Hepatocyte (in vitro differentiated cells): ENCODE measurements at regions not wholly inside any gene's neighbourhood (a gene's known extent, or its start where the extent isn't known, plus 50 kb on each side); places are given as distances from the start of the nearest gene placed in this dataset.

Source experiments
- DNase-seq: peaks from one replicate; pipeline ENCODE4 v3.0.0-alpha.2; 2016; ENCODE audit warnings: low spot score
- H2AFZ ChIP-seq: fragments of 200-600 bp; sonication (generic); 2 replicates; pipeline ENCODE4 v1.6.0; 2016; ENCODE audit warnings: antibody characterized with exemption, mild to moderate bottlenecking
- H3K27ac ChIP-seq: fragments of 200-600 bp; sonication (generic); 2 replicates; pipeline ENCODE4 v1.5.1; 2016; ENCODE audit warnings: mild to moderate bottlenecking
- H3K27me3 ChIP-seq: fragments of 200-600 bp; sonication (generic); 2 replicates; pipeline ENCODE4 v1.6.1; 2016
- H3K36me3 ChIP-seq: fragments of 200-600 bp; sonication (generic); replicated peaks from 2 replicates; pipeline ENCODE4 v1.5.1; 2016; ENCODE audit warnings: low read depth; ENCODE audit not compliant: insufficient read depth
- H3K4me1 ChIP-seq: fragments of 200-600 bp; sonication (generic); 2 replicates; pipeline ENCODE4 v1.5.1; 2016; ENCODE audit warnings: mild to moderate bottlenecking, moderate library complexity; ENCODE audit not compliant: insufficient read depth
- H3K4me2 ChIP-seq: fragments of 200-600 bp; sonication (generic); 2 replicates; pipeline ENCODE4 v1.6.0; 2016
- H3K4me3 ChIP-seq: fragments of 200-600 bp; sonication (generic); 2 replicates; pipeline ENCODE4 v1.5.1; 2016; ENCODE audit warnings: mild to moderate bottlenecking
- H3K79me2 ChIP-seq: fragments of 200-600 bp; sonication (generic); 2 replicates; pipeline ENCODE4 v1.6.0; 2017; ENCODE audit warnings: mild to moderate bottlenecking
- H3K9me2 ChIP-seq: fragments of 200-600 bp; sonication (generic); replicated peaks from 2 replicates; pipeline ENCODE4 v1.6.0; 2017; ENCODE audit warnings: mild to moderate bottlenecking; ENCODE audit not compliant: insufficient read depth
- H3K9me3 ChIP-seq: fragments of 200-600 bp; sonication (generic); 2 replicates; pipeline ENCODE4 v1.5.1; 2016; ENCODE audit warnings: low read depth, mild to moderate bottlenecking
- H4K20me1 ChIP-seq: fragments of 200-600 bp; sonication (generic); 2 replicates; pipeline ENCODE4 v1.6.0; 2016; ENCODE audit warnings: mild to moderate bottlenecking; ENCODE audit not compliant: insufficient read depth, poor library complexity, severe bottlenecking
- EZH2 ChIP-seq: fragments of 200-600 bp; sonication (generic); IDR thresholded peaks from 2 replicates; pipeline ENCODE4 v1.6.1; 2016; ENCODE audit warnings: antibody characterized with exemption, mild to moderate bottlenecking, borderline replicate concordance
- EZH2phosphoT487 ChIP-seq: fragments of 200-600 bp; sonication (generic); IDR thresholded peaks from one replicate; pipeline ENCODE4 v1.6.1; 2018; ENCODE audit warnings: antibody characterized with exemption, mild to moderate bottlenecking, low read depth, moderate library complexity; ENCODE audit not compliant: unreplicated experiment, severe bottlenecking
- WGBS: methylation state at CpG from one replicate; pipeline ENCODE4 v1.1.6; 2016; ENCODE audit warnings: low lambda C conversion rate; ENCODE audit errors: missing lambda C conversion rate; 5-methylcytosine and 5-hydroxymethylcytosine counted together
- TF ChIP-seq, protein P1 (sequence below): fragments of 200-600 bp; sonication (generic); IDR thresholded peaks from 2 replicates; pipeline ENCODE4 v1.5.1; 2016; ENCODE audit warnings: antibody characterized with exemption, mild to moderate bottlenecking; ENCODE audit not compliant: poor library complexity

DNA sequence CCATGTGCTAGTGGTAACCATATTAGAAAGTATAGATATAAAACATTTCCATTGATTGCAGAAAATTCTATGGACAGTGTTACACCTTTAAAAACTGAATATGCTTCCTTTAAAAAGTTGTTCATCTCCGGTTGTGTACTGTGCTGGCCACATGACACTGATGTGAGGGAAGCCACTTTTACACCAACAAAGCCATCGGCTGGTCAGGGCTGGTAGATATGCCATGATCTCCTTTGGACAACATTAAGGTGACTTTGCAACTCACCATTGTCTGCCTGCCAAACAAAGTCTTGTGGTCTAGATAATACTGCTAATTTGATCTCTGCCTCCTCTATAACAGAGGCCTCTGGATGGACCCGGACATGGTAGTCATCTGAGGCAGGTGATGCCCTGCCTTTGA lies 156.0 kb upstream of the RARB start:
- 90% methylated on average over 3 of the region's 3 CpGs for WGBS
- H4K20me1 ChIP-seq: no peaks in the 10 kb centered on the region
- no peaks in the 10 kb centered on the region for H3K79me2 ChIP-seq
- H3K27ac ChIP-seq: no peak overlapping the region
- H3K9me2 ChIP-seq: no peaks in the 10 kb centered on the region
- H3K4me1 ChIP-seq: no peaks in the 10 kb centered on the region
- H3K27me3 ChIP-seq: no peaks in the 10 kb centered on the region
- no peak overlapping the region for H3K4me2 ChIP-seq
- no peak for TF ChIP-seq EZH2phosphoT487
- TF ChIP-seq, protein P1, sequence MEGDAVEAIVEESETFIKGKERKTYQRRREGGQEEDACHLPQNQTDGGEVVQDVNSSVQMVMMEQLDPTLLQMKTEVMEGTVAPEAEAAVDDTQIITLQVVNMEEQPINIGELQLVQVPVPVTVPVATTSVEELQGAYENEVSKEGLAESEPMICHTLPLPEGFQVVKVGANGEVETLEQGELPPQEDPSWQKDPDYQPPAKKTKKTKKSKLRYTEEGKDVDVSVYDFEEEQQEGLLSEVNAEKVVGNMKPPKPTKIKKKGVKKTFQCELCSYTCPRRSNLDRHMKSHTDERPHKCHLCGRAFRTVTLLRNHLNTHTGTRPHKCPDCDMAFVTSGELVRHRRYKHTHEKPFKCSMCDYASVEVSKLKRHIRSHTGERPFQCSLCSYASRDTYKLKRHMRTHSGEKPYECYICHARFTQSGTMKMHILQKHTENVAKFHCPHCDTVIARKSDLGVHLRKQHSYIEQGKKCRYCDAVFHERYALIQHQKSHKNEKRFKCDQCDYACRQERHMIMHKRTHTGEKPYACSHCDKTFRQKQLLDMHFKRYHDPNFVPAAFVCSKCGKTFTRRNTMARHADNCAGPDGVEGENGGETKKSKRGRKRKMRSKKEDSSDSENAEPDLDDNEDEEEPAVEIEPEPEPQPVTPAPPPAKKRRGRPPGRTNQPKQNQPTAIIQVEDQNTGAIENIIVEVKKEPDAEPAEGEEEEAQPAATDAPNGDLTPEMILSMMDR: no peak
- TF ChIP-seq EZH2: no peak
- no peak overlapping the region for H3K4me3 ChIP-seq
- H3K36me3 ChIP-seq: no peaks in the 10 kb centered on the region
- H3K9me3 ChIP-seq: no peaks in the 10 kb centered on the region
- no peak overlapping the region for H2AFZ ChIP-seq
- no peak for DNase-seq

DNA sequence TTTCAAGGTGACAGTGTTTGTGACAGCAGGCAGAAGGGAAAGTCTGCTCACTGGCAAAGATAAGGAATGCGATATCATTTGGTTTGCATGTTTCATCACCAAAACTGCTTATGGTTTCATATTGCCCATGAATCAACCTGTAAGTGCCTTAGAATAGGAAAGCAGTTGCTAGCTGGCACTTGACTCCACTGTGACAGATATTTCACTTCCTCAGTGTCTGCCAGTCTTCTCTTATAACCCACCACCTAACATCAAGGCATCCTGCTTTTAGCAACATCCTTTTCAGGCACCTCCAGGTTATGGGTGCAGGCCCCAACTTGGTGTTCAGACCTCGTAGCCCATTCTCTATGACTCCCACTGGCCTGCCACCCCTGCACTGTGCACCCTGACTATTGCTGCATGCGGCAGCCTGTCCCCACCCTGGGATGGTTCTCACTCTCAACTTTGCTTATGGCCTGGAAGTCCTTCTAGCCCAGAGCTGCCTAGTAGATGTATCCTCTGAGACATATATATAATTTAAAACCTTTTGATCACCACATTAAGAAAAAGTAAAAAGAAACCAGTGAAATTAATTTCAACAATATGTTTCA lies 154.4 kb upstream of the RARB start:
- no peaks in the 10 kb centered on the region for H3K4me1 ChIP-seq
- WGBS: 94% methylated on average over 3 of the region's 3 CpGs
- DNase-seq: no peak

DNA sequence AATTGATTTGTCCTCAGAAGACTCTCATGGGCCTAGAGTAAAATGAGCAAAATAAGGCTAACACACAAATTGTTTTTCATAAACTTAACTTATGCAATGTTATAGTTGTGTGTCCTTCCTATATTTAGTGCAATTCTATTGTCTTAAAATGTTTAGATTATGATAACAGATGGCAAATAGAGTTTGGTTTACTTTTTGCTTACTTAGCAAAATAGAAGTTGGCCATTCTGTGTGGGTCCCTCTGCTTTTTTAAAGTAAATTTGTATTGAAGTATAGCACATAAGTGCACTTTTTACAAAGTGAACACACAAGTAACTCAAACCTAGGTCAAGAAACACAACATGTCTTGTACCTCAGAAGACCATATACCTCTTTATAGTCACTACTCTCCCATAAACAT lies 150.6 kb upstream of the RARB start:
- H3K27ac ChIP-seq: no peak overlapping the region
- TF ChIP-seq, protein P1: no peak
- TF ChIP-seq EZH2: no peak
- no peak for TF ChIP-seq EZH2phosphoT487
- no peaks in the 10 kb centered on the region for H4K20me1 ChIP-seq
- DNase-seq: no peak
- no peak overlapping the region for H2AFZ ChIP-seq
- H3K36me3 ChIP-seq: no peaks in the 10 kb centered on the region
- no peak overlapping the region for H3K4me3 ChIP-seq
- H3K9me3 ChIP-seq: no peaks in the 10 kb centered on the region
- H3K4me1 ChIP-seq: no peaks in the 10 kb centered on the region
- no peak overlapping the region for H3K4me2 ChIP-seq
- no peaks in the 10 kb centered on the region for H3K9me2 ChIP-seq
- H3K27me3 ChIP-seq: no peaks in the 10 kb centered on the region
- H3K79me2 ChIP-seq: no peaks in the 10 kb centered on the region

More for the DNA sequence above, 154.4 kb upstream of the RARB start:
- no peak overlapping the region for H2AFZ ChIP-seq
- H3K27ac ChIP-seq: no peak overlapping the region
- TF ChIP-seq EZH2phosphoT487: no peak
- TF ChIP-seq EZH2: no peak
- TF ChIP-seq, protein P1: no peak
- H3K27me3 ChIP-seq: no peaks in the 10 kb centered on the region
- H3K79me2 ChIP-seq: no peaks in the 10 kb centered on the region
- no peaks in the 10 kb centered on the region for H3K9me2 ChIP-seq
- H3K4me2 ChIP-seq: no peak overlapping the region
- no peaks in the 10 kb centered on the region for H4K20me1 ChIP-seq
- no peak overlapping the region for H3K4me3 ChIP-seq
- H3K36me3 ChIP-seq: no peaks in the 10 kb centered on the region
- no peaks in the 10 kb centered on the region for H3K9me3 ChIP-seq
